ENCODE measurements at regions not wholly inside any gene's neighbourhood (a gene's known extent, or its start where the extent isn't known, plus 50 kb on each side); places are given as distances from the start of the nearest gene placed in this dataset.

- no peaks in the 10 kb centered on the region for H3K36me3 ChIP-seq (ENCODE audit: insufficient read depth, low read length)
- H3K4me2 ChIP-seq (ENCODE audit: low read length) = no peak overlapping the region
- ChIA-PET CTCF (ENCODE audit: unreplicated experiment) (no interaction called here), POLR2A (no interaction called here)
- H3K4me3 ChIP-seq (ENCODE audit: low read depth, low read length, poor library complexity, severe bottlenecking) = no peak overlapping the region
- no peaks in the 10 kb centered on the region for H3K9me2 ChIP-seq (ENCODE audit: insufficient read depth, low read length)
- no peak overlapping the region for H2AFZ ChIP-seq (ENCODE audit: low read length)
- no peak for DNase-seq (ENCODE audit: low spot score)
- no peaks in the 10 kb centered on the region for H3K4me1 ChIP-seq (ENCODE audit: insufficient read depth, low read length, poor library complexity, severe bottlenecking)
- no TSS peak for BruUV-seq (replicated peaks)
- no peaks in the 10 kb centered on the region for H4K20me1 ChIP-seq (ENCODE audit: insufficient read depth, low read length)
- H3K27ac ChIP-seq (ENCODE audit: low read depth, low read length, poor library complexity, severe bottlenecking) = no peak overlapping the region
- no peaks in the 10 kb centered on the region for H3K9me3 ChIP-seq (ENCODE audit: low read length)
- no peaks in the 10 kb centered on the region for H3K79me2 ChIP-seq (ENCODE audit: insufficient read depth, low read depth, low read length)
- intact Hi-C loops (cut with micrococcal nuclease; ENCODE audit: unreplicated experiment) = no loop called here
- no peak for TF ChIP-seq EZH2phosphoT487 (IDR thresholded peaks at IDR 0.05; ENCODE audit: borderline replicate concordance, low read depth, low read length)
- no peak for TF ChIP-seq CTCF (conservative IDR thresholded peaks at IDR 0.05; ENCODE audit: low read length)
These were observed 402.4 kb upstream of the DDI1 start for GRCh38 chr11:103633819-103634590.

GRCh38 chr11:103636232-103636631 is 400.2 kb upstream of the DDI1 start:
- H3K27ac ChIP-seq (ENCODE audit: low read depth, low read length, poor library complexity, severe bottlenecking) = no peak overlapping the region
- no peaks in the 10 kb centered on the region for H3K36me3 ChIP-seq (ENCODE audit: insufficient read depth, low read length)
- no peaks in the 10 kb centered on the region for H3K79me2 ChIP-seq (ENCODE audit: insufficient read depth, low read depth, low read length)
- intact Hi-C loops (cut with micrococcal nuclease; ENCODE audit: unreplicated experiment) = no loop called here
- no peaks in the 10 kb centered on the region for H3K9me2 ChIP-seq (ENCODE audit: insufficient read depth, low read length)
- H3K9me3 ChIP-seq (ENCODE audit: low read length) = no peaks in the 10 kb centered on the region
- no peaks in the 10 kb centered on the region for H4K20me1 ChIP-seq (ENCODE audit: insufficient read depth, low read length)
- no peaks in the 10 kb centered on the region for H3K4me1 ChIP-seq (ENCODE audit: insufficient read depth, low read length, poor library complexity, severe bottlenecking)
- H3K4me2 ChIP-seq (ENCODE audit: low read length) = no peak overlapping the region
- ChIA-PET CTCF (ENCODE audit: unreplicated experiment) (no interaction called here), POLR2A (interaction anchor here (0.7 kb wide), 1 partner anchor 864 kb away, joined by 4 read pairs; no protein-coding TSS in a partner anchor)
- H3K4me3 ChIP-seq (ENCODE audit: low read depth, low read length, poor library complexity, severe bottlenecking) = no peak overlapping the region
- TF ChIP-seq EZH2phosphoT487 (IDR thresholded peaks at IDR 0.05; ENCODE audit: borderline replicate concordance, low read depth, low read length) = no peak
- no peak for TF ChIP-seq CTCF (conservative IDR thresholded peaks at IDR 0.05; ENCODE audit: low read length)
- no TSS peak for BruUV-seq (replicated peaks)
- H2AFZ ChIP-seq (ENCODE audit: low read length) = no peak overlapping the region
- no peak for DNase-seq (ENCODE audit: low spot score)

DNA sequence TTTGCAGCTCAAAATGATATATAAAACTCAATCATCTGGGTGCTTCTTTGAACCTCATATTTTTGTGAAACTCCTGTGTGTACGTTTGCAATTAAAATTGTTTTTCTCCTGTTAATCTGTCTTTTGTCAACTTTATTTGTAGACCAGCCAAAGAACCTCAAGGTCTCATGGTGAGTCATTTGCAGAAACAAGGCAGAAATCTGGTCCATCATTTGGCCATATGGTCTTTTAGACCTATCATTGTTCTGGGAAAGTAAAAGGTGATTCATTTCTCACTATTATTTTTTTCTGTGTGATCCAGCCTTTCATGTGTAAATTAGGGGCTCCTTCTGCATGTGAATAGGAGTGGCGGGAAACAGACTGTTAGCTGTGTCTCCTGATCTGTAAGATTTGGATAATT is 399.1 kb upstream of the DDI1 start:
- ChIA-PET POLR2A (no interaction called here), CTCF (ENCODE audit: unreplicated experiment) (no interaction called here)
- TF ChIP-seq CTCF (conservative IDR thresholded peaks at IDR 0.05; ENCODE audit: low read length) (no peak), EZH2phosphoT487 (IDR thresholded peaks at IDR 0.05; ENCODE audit: borderline replicate concordance, low read depth, low read length) (no peak)
- no peaks in the 10 kb centered on the region for H4K20me1 ChIP-seq (ENCODE audit: insufficient read depth, low read length)
- BruUV-seq (replicated peaks) = no TSS peak
- no peaks in the 10 kb centered on the region for H3K9me2 ChIP-seq (ENCODE audit: insufficient read depth, low read length)
- H3K27ac ChIP-seq (ENCODE audit: low read depth, low read length, poor library complexity, severe bottlenecking) = no peak overlapping the region
- no peaks in the 10 kb centered on the region for H3K79me2 ChIP-seq (ENCODE audit: insufficient read depth, low read depth, low read length)
- intact Hi-C loops (cut with micrococcal nuclease; ENCODE audit: unreplicated experiment) = no loop called here
- no peak overlapping the region for H3K4me2 ChIP-seq (ENCODE audit: low read length)
- no peaks in the 10 kb centered on the region for H3K36me3 ChIP-seq (ENCODE audit: insufficient read depth, low read length)
- no peak overlapping the region for H3K4me3 ChIP-seq (ENCODE audit: low read depth, low read length, poor library complexity, severe bottlenecking)
- DNase-seq (ENCODE audit: low spot score) = no peak
- H3K4me1 ChIP-seq (ENCODE audit: insufficient read depth, low read length, poor library complexity, severe bottlenecking) = no peaks in the 10 kb centered on the region
- no peaks in the 10 kb centered on the region for H3K9me3 ChIP-seq (ENCODE audit: low read length)
- no peak overlapping the region for H2AFZ ChIP-seq (ENCODE audit: low read length)

Data from OCI-LY7 (cell line).